B cell (primary cell): ENCODE measurements at regions not wholly inside any gene's neighbourhood (a gene's known extent, or its start where the extent isn't known, plus 50 kb on each side); places are given as distances from the start of the nearest gene placed in this dataset.

Experiments used
- ATAC-seq: fragments of 200-7000 bp; cut with Tn5 transposase; one replicate; pipeline ENCODE4 v1.10.0; 2021; ENCODE audit warnings: low read depth, mild to moderate bottlenecking, moderate number of reproducible peaks, moderate library complexity
- CTCF ChIA-PET: fragments of 350-600 bp; sonication (Branson Sonifier 250); formaldehyde crosslinking; loops from one replicate; lab custom pipeline; 2021; ENCODE audit warnings: antibody characterized with exemption, inconsistent platforms; lab: Charles Lee
- POLR2A ChIA-PET: fragments of 350-600 bp; sonication (Branson Sonifier 250); formaldehyde crosslinking; loops from one replicate; lab custom pipeline; 2021; ENCODE audit warnings: antibody characterized with exemption; lab: Charles Lee
- DNase-seq: peaks from one replicate; pipeline ENCODE4 v3.0.0; 2013
- H2AFZ ChIP-seq: 2 replicates; pipeline ENCODE4 v1.6.1; 2012; ENCODE audit warnings: mild to moderate bottlenecking, low read depth, low read length; ENCODE audit not compliant: insufficient read depth, poor library complexity, severe bottlenecking
- H3K27ac ChIP-seq, 2 donors: 1 replicate in 1 of 2; 2 replicates in 1 of 2; pipeline ENCODE4 v1.5.1; 2012 to 2013; ENCODE audit warnings: low read length in 2 of 2, mild to moderate bottlenecking in 2 of 2, moderate library complexity in 1 of 2
- H3K27me3 ChIP-seq, 4 experiments: fragments of 200-600 bp in 1 of 4; sonication (generic) in 1 of 4; replicated peaks in 1 of 4; 1 replicate in 2 of 4; 2 replicates in 2 of 4; pipeline versions ENCODE4 v1.6.1 to v1.7.0; 2013 to 2016; ENCODE audit warnings: low read length in 3 of 4, mild to moderate bottlenecking in 2 of 4, mixed read lengths in 1 of 4, moderate library complexity in 1 of 4; ENCODE audit not compliant: insufficient read depth in 4 of 4, control insufficient read depth in 3 of 4; ENCODE audit errors: control extremely low read depth in 1 of 4
- H3K36me3 ChIP-seq, 2 experiments: replicated peaks in 1 of 2; 1 replicate in 1 of 2; 2 replicates in 1 of 2; pipeline versions ENCODE4 v1.6.1 to v1.7.1; 2013; ENCODE audit warnings: low read length in 1 of 2; ENCODE audit not compliant: insufficient read depth in 2 of 2, control insufficient read depth in 1 of 2; ENCODE audit errors: control extremely low read depth in 1 of 2, extremely low read depth in 1 of 2
- H3K4me1 ChIP-seq, 2 donors: fragments of 200-600 bp in 1 of 2; sonication (generic) in 1 of 2; 1 replicate in 1 of 2; 2 replicates in 1 of 2; pipeline versions ENCODE4 v1.5.1 to v1.6.1; 2013 to 2017; ENCODE audit warnings: low read length in 2 of 2; ENCODE audit not compliant: control insufficient read depth in 2 of 2, insufficient read depth in 2 of 2
- H3K4me2 ChIP-seq: replicated peaks from 2 replicates; pipeline ENCODE3; 2012; ENCODE audit warnings: mild to moderate bottlenecking, low read depth, low read length; ENCODE audit not compliant: poor library complexity, severe bottlenecking
- H3K4me3 ChIP-seq, 5 experiments: fragments of 200-600 bp in 1 of 5; sonication (generic) in 1 of 5; 1 replicate in 3 of 5; 2 replicates in 2 of 5; pipeline versions ENCODE4 v1.5.1 to v1.7.0; 2011 to 2016; ENCODE audit warnings: low read length in 4 of 5, mild to moderate bottlenecking in 4 of 5, low read depth in 2 of 5, control low read depth in 1 of 5, moderate library complexity in 1 of 5; ENCODE audit not compliant: insufficient read depth in 1 of 5; ENCODE audit errors: control extremely low read depth in 1 of 5, extremely low read depth in 1 of 5
- H3K79me2 ChIP-seq: fragments of 200-600 bp; sonication (generic); one replicate; pipeline ENCODE4 v1.6.0; 2016; ENCODE audit warnings: low read length; ENCODE audit not compliant: control insufficient read depth, insufficient read depth
- H3K9ac ChIP-seq: fragments of 200-600 bp; sonication (generic); 2 replicates; pipeline ENCODE4 v1.6.1; 2017; ENCODE audit warnings: mild to moderate bottlenecking, low read length, moderate library complexity
- H3K9me3 ChIP-seq, 3 donors: one replicate each; pipeline versions ENCODE4 v1.6.1 to v1.7.1; 2013; ENCODE audit warnings: low read length in 2 of 3; ENCODE audit not compliant: control insufficient read depth in 2 of 3, insufficient read depth in 1 of 3; ENCODE audit errors: control extremely low read depth in 1 of 3
- H4K20me1 ChIP-seq: 2 replicates; pipeline ENCODE4 v1.6.0; 2012; ENCODE audit warnings: mild to moderate bottlenecking, low read length; ENCODE audit not compliant: insufficient read depth, control insufficient read depth, poor library complexity, severe bottlenecking
- H3K27ac Mint-ChIP-seq: one replicate; pipeline ENCODE4 v1.8.0; 2021; ENCODE audit warnings: mixed read lengths
- H3K27me3 Mint-ChIP-seq: one replicate; pipeline ENCODE4 v1.8.0; 2021; ENCODE audit warnings: mixed read lengths
- H3K4me1 Mint-ChIP-seq: one replicate; pipeline ENCODE4 v1.8.0; 2021; ENCODE audit warnings: mixed read lengths
- H3K4me3 Mint-ChIP-seq: one replicate; pipeline ENCODE4 v1.8.0; 2021; ENCODE audit warnings: mixed read lengths
- H3K9me3 Mint-ChIP-seq: one replicate; pipeline ENCODE4 v1.8.0; 2022; ENCODE audit warnings: mixed read lengths; ENCODE audit not compliant: insufficient read depth
- EZH2 ChIP-seq: IDR thresholded peaks from 2 replicates; pipeline ENCODE4 v1.6.1; 2012; ENCODE audit warnings: borderline replicate concordance, low read depth, mild to moderate bottlenecking, moderate library complexity, low read length; ENCODE audit not compliant: insufficient read depth, poor library complexity, severe bottlenecking
- WGBS: methylation state at CpG from one replicate; pipeline ENCODE4 v1.1.5; 2013; ENCODE audit warnings: missing lambda C conversion rate; ENCODE audit not compliant: insufficient coverage; 5-methylcytosine and 5-hydroxymethylcytosine counted together
- intact Hi-C: fragments of 100-400 bp; cut with micrococcal nuclease; formaldehyde crosslinking; loops from one replicate; pipeline ENCODE4 v1.10.0; 2022
- TF ChIP-seq, protein P1 (sequence below): fragments of 200-600 bp; IDR thresholded peaks from one replicate; pipeline ENCODE4 v1.8.0; 2022; ENCODE audit warnings: antibody characterized with exemption, mild to moderate bottlenecking

DNA sequence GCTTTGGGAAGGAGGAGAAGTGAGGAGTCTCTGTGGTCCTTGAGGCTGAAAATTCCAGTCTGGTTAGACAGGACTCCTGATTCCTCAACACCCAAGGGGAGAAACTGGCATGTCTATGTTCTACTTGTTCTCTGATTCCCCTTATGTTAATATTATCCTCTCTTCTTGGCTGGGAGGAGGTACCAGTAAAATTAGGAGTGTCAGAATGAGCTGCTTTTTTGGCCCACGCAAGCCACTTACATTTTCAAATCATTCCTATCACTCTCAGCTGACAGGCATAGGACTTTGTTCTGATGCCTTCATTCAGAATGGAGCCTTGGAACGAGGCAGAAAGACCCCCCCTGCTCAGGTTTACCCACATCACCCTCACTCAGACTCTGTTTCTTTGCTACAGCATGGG, 1077.2 kb downstream of the BCL11B start:
- Mint-ChIP-seq H3K27ac (no peak overlapping the region), H3K4me1 (no peaks in the 10 kb centered on the region), H3K9me3 (peaks cover 2% of the 10 kb centered on the region), H3K4me3 (no peak overlapping the region), H3K27me3 (no peaks in the 10 kb centered on the region)
- Histone ChIP-seq H3K36me3 (no peaks in the 10 kb centered on the region), H3K9me3 (peaks cover 0 to 4% (median 0%) of the 10 kb centered on the region in 3 donors), H3K27ac (no peak overlapping the region), H3K27me3 (no peaks in the 10 kb centered on the region), H3K4me1 (no peaks in the 10 kb centered on the region), H3K4me3 (no peak overlapping the region), H3K9ac (no peak overlapping the region), H3K79me2 (no peaks in the 10 kb centered on the region), H3K4me2 (no peak overlapping the region), H2AFZ (no peak overlapping the region), H4K20me1 (no peaks in the 10 kb centered on the region)
- TF ChIP-seq, protein P1, sequence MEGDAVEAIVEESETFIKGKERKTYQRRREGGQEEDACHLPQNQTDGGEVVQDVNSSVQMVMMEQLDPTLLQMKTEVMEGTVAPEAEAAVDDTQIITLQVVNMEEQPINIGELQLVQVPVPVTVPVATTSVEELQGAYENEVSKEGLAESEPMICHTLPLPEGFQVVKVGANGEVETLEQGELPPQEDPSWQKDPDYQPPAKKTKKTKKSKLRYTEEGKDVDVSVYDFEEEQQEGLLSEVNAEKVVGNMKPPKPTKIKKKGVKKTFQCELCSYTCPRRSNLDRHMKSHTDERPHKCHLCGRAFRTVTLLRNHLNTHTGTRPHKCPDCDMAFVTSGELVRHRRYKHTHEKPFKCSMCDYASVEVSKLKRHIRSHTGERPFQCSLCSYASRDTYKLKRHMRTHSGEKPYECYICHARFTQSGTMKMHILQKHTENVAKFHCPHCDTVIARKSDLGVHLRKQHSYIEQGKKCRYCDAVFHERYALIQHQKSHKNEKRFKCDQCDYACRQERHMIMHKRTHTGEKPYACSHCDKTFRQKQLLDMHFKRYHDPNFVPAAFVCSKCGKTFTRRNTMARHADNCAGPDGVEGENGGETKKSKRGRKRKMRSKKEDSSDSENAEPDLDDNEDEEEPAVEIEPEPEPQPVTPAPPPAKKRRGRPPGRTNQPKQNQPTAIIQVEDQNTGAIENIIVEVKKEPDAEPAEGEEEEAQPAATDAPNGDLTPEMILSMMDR: no peak
- TF ChIP-seq EZH2: no peak
- 42% methylated on average over 1 of the region's 2 CpGs for WGBS
- intact Hi-C loops: no loop called here
- ChIA-PET POLR2A (no interaction called here), CTCF (no interaction called here)
- DNase-seq (no peak), ATAC-seq (no peak)

DNA sequence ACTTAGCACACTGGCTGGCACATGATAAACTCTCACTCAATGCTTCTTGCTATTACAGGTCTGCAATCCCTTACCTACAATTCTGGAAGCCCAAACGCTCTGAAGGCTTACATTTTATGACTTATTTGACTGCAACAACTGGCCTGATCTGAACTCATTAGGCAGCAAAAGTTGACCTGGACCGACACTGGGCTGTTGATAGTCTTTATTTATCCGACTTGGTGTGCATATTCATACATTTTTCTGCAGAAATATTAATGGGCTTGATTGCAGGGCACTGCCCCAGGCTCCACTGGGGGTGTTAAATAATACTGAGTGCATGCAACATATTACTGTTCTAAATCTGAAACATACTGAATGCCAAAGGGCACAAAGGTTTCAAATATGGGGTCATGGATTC, 1076.7 kb downstream of the BCL11B start:
- no peaks in the 10 kb centered on the region for H3K27me3 Mint-ChIP-seq
- H3K9me3 Mint-ChIP-seq: peaks cover 2% of the 10 kb centered on the region
- H3K27ac ChIP-seq: no peak overlapping the region
- no peaks in the 10 kb centered on the region for H3K4me1 ChIP-seq
- H3K4me2 ChIP-seq: no peak overlapping the region
- peaks cover 0 to 4% (median 0%) of the 10 kb centered on the region in 3 donors for H3K9me3 ChIP-seq
- H3K27ac Mint-ChIP-seq: no peak overlapping the region
- ChIA-PET POLR2A (no interaction called here), CTCF (no interaction called here)
- no peak overlapping the region for H3K4me3 ChIP-seq
- no peaks in the 10 kb centered on the region for H4K20me1 ChIP-seq
- H3K4me3 Mint-ChIP-seq: no peak overlapping the region
- no peaks in the 10 kb centered on the region for H3K79me2 ChIP-seq
- H3K36me3 ChIP-seq: no peaks in the 10 kb centered on the region
- no peaks in the 10 kb centered on the region for H3K4me1 Mint-ChIP-seq
- no peak for ATAC-seq
- intact Hi-C loops: no loop called here
- no peak overlapping the region for H2AFZ ChIP-seq
- WGBS: 73% methylated on average over 2 of the region's 3 CpGs
- no peak for TF ChIP-seq EZH2
- TF ChIP-seq, protein P1: no peak
- H3K27me3 ChIP-seq: no peaks in the 10 kb centered on the region
- no peak overlapping the region for H3K9ac ChIP-seq
- DNase-seq: no peak
